IMR-90 (cell line): ENCODE measurements at regions not wholly inside any gene's neighbourhood (a gene's known extent, or its start where the extent isn't known, plus 50 kb on each side); places are given as distances from the start of the nearest gene placed in this dataset.

ENCODE experiments used
- ATAC-seq: fragments of 200-7000 bp; cut with Tn5 transposase; 2 replicates; pipeline ENCODE4 v1.9.1; 2020; ENCODE audit warnings: low read depth, mild to moderate bottlenecking, moderate library complexity
- BruUV-seq: library from RNA; stranded (reverse); fragments of 400-500 nt; replicated peaks from 2 replicates; lab custom pipeline; 2021; lab: Mats Ljungman, UMichigan
- CTCF ChIA-PET: fragments of 300-600 bp; formaldehyde crosslinking; extraction: SDS; loops from one replicate; lab custom pipeline; 2021; ENCODE audit warnings: antibody characterized with exemption; lab: Yijun Ruan, JAX
- POLR2A ChIA-PET: fragments of 300-600 bp; sonication (Branson Sonifier 250); formaldehyde crosslinking; loops from one replicate; lab custom pipeline; 2022; ENCODE audit warnings: antibody characterized with exemption; ENCODE audit not compliant: unreplicated experiment; lab: Charles Lee
- DNase-seq: peaks from one replicate; pipeline ENCODE4 v3.0.0; 2013
- H2AFZ ChIP-seq: replicated peaks from 2 replicates; pipeline ENCODE3; 2013; ENCODE audit warnings: low read length, mild to moderate bottlenecking; ENCODE audit not compliant: poor library complexity
- H2AK5ac ChIP-seq: 2 replicates; pipeline ENCODE4 v1.6.1; 2013; ENCODE audit warnings: low read depth, low read length, inconsistent platforms
- H2AK9ac ChIP-seq: replicated peaks from 2 replicates; pipeline ENCODE3; 2013; ENCODE audit warnings: mild to moderate bottlenecking, low read depth, low read length, moderate library complexity; ENCODE audit not compliant: poor library complexity
- H2BK120ac ChIP-seq: 2 replicates; pipeline ENCODE4 v1.6.1; 2013; ENCODE audit warnings: low read depth, low read length, inconsistent platforms
- H2BK15ac ChIP-seq: 3 replicates; pipeline ENCODE4 v1.6.1; 2013; ENCODE audit warnings: low read depth, low read length, inconsistent platforms
- H2BK20ac ChIP-seq: 2 replicates; pipeline ENCODE4 v1.6.1; 2013; ENCODE audit warnings: low read depth, mild to moderate bottlenecking, inconsistent platforms, low read length, moderate library complexity
- H2BK5ac ChIP-seq: 2 replicates; pipeline ENCODE4 v1.6.1; 2013; ENCODE audit warnings: mild to moderate bottlenecking, low read depth, low read length, inconsistent platforms; ENCODE audit not compliant: poor library complexity, severe bottlenecking
- H3K14ac ChIP-seq: replicated peaks from 2 replicates; pipeline ENCODE4 v1.6.1; 2013; ENCODE audit warnings: low read depth, low read length, inconsistent platforms
- H3K18ac ChIP-seq: 2 replicates; pipeline ENCODE4 v1.6.1; 2013; ENCODE audit warnings: low read depth, low read length, control low read depth
- H3K23ac ChIP-seq: 2 replicates; pipeline ENCODE4 v1.6.1; 2013; ENCODE audit warnings: low read depth, low read length, inconsistent platforms
- H3K27ac ChIP-seq: 2 replicates; pipeline ENCODE4 v1.5.1; 2013; ENCODE audit warnings: mild to moderate bottlenecking, control low read depth, low read length; ENCODE audit not compliant: insufficient read depth
- H3K27me3 ChIP-seq: 2 replicates; pipeline ENCODE4 v1.6.1; 2013; ENCODE audit warnings: low read length; ENCODE audit not compliant: control insufficient read depth, insufficient read depth
- H3K36me3 ChIP-seq: 2 replicates; pipeline ENCODE4 v1.6.1; 2013; ENCODE audit warnings: low read length, mixed read lengths; ENCODE audit not compliant: control insufficient read depth, insufficient read depth
- H3K4ac ChIP-seq: 2 replicates; pipeline ENCODE4 v1.6.1; 2013; ENCODE audit warnings: low read depth, low read length, inconsistent platforms
- H3K4me1 ChIP-seq: 2 replicates; pipeline ENCODE4 v1.6.1; 2013; ENCODE audit warnings: low read length, mixed read lengths; ENCODE audit not compliant: control insufficient read depth, insufficient read depth
- H3K4me2 ChIP-seq: 2 replicates; pipeline ENCODE4 v1.6.1; 2013; ENCODE audit warnings: low read depth, mild to moderate bottlenecking, control low read depth, low read length, moderate library complexity
- H3K4me3 ChIP-seq: 2 replicates; pipeline ENCODE4 v1.5.1; 2013; ENCODE audit warnings: low read depth, mild to moderate bottlenecking, control low read depth, low read length, moderate library complexity; ENCODE audit not compliant: insufficient read depth
- H3K56ac ChIP-seq: 2 replicates; pipeline ENCODE4 v1.6.1; 2013; ENCODE audit warnings: low read length, inconsistent platforms; ENCODE audit not compliant: insufficient read depth; ENCODE audit errors: extremely low read depth
- H3K79me1 ChIP-seq, 2 experiments: 2 replicates each; pipeline ENCODE4 v1.6.1; 2013; ENCODE audit warnings: low read length in 2 of 2, inconsistent platforms in 1 of 2, low read depth in 1 of 2
- H3K9ac ChIP-seq: 2 replicates; pipeline ENCODE4 v1.6.1; 2013; ENCODE audit warnings: low read depth, low read length, control low read depth
- H3K9me1 ChIP-seq: 2 replicates; pipeline ENCODE4 v1.6.1; 2013; ENCODE audit warnings: low read length, inconsistent platforms; ENCODE audit not compliant: insufficient read depth
- H3K9me3 ChIP-seq: 2 replicates; pipeline ENCODE4 v1.6.1; 2013; ENCODE audit warnings: low read length; ENCODE audit not compliant: control insufficient read depth, insufficient read depth
- H4K20me1 ChIP-seq: 2 replicates; pipeline ENCODE4 v1.6.1; 2013; ENCODE audit warnings: low read length, inconsistent platforms; ENCODE audit not compliant: insufficient read depth
- H4K5ac ChIP-seq: 2 replicates; pipeline ENCODE4 v1.6.1; 2013; ENCODE audit warnings: mild to moderate bottlenecking, low read depth, low read length, control low read depth
- H4K8ac ChIP-seq, 2 experiments: 2 replicates each; pipeline ENCODE4 v1.6.1; 2013; ENCODE audit warnings: low read depth in 2 of 2, low read length in 2 of 2, control low read depth in 1 of 2, inconsistent platforms in 1 of 2
- H4K91ac ChIP-seq: 2 replicates; pipeline ENCODE4 v1.6.1; 2013; ENCODE audit warnings: low read depth, low read length, inconsistent platforms; ENCODE audit not compliant: insufficient read depth
- CEBPB ChIP-seq: IDR thresholded peaks from 2 replicates; pipeline ENCODE4 v1.6.1; 2012; ENCODE audit warnings: low read depth, low read length, improper control_type of control experiment
- CHD1 ChIP-seq: IDR thresholded peaks from 2 replicates; pipeline ENCODE4 v1.6.1; 2012; ENCODE audit warnings: low read depth, low read length, improper control_type of control experiment
- MAFK ChIP-seq: IDR thresholded peaks from 2 replicates; pipeline ENCODE4 v1.6.1; 2012; ENCODE audit warnings: low read depth, low read length, improper control_type of control experiment
- MAZ ChIP-seq: IDR thresholded peaks from 2 replicates; pipeline ENCODE4 v1.6.1; 2012; ENCODE audit warnings: low read depth, mild to moderate bottlenecking, low read length, improper control_type of control experiment, moderate library complexity, borderline replicate concordance
- MXI1 ChIP-seq: IDR thresholded peaks from 2 replicates; pipeline ENCODE4 v1.6.1; 2012; ENCODE audit warnings: low read depth, mild to moderate bottlenecking, low read length, moderate library complexity, borderline replicate concordance
- NFE2L2 ChIP-seq: fragments of 150-350 bp; IDR thresholded peaks from 2 replicates; pipeline ENCODE4 v1.6.1; 2016; ENCODE audit warnings: low read depth, mild to moderate bottlenecking, low read length
- POLR2A ChIP-seq: IDR thresholded peaks from 2 replicates; pipeline ENCODE4 v1.6.1; 2012; ENCODE audit warnings: mild to moderate bottlenecking, low read depth, low read length
- RCOR1 ChIP-seq: IDR thresholded peaks from 2 replicates; pipeline ENCODE4 v1.6.1; 2012; ENCODE audit warnings: mild to moderate bottlenecking, low read length, improper control_type of control experiment; ENCODE audit not compliant: insufficient replicate concordance
- RFX5 ChIP-seq: IDR thresholded peaks from 2 replicates; pipeline ENCODE4 v1.8.0; 2012; ENCODE audit warnings: low read depth, mild to moderate bottlenecking, low read length, moderate library complexity
- SMC3 ChIP-seq: fragments of 150-350 bp; IDR thresholded peaks from 2 replicates; pipeline ENCODE4 v1.6.1; 2016; ENCODE audit warnings: low read depth, mild to moderate bottlenecking, antibody characterized with exemption, low read length, moderate library complexity
- WGBS, 2 experiments: methylation state at CpG; one replicate each; pipeline versions ENCODE4 v1.1.5 to v1.1.7; 2013; ENCODE audit warnings: missing lambda C conversion rate in 2 of 2; ENCODE audit not compliant: insufficient read length in 1 of 2; ENCODE audit errors: extremely low coverage in 2 of 2; 5-methylcytosine and 5-hydroxymethylcytosine counted together
- dilution Hi-C: fragments of 300-500 bp; cut with HindIII; formaldehyde crosslinking; loops from one replicate; pipeline ENCODE4 v1.14.3; 2018; ENCODE audit warnings: low sequenced_read_pairs; ENCODE audit not compliant: unreplicated experiment
- in situ Hi-C: fragments of 300-500 bp; cut with MboI; formaldehyde crosslinking; loops from 3 replicates; pipeline ENCODE4 v1.14.3; 2019; ENCODE audit warnings: low sequenced_read_pairs, inconsistent platforms, mixed read lengths
- intact Hi-C: fragments of 100-400 bp; cut with micrococcal nuclease; formaldehyde crosslinking; loops from 2 replicates; pipeline ENCODE4 v1.10.0; 2022
- TF ChIP-seq, protein P1 (sequence below): fragments of 150-350 bp; IDR thresholded peaks from 2 replicates; pipeline ENCODE4 v1.6.1; 2016; ENCODE audit warnings: low read depth, mild to moderate bottlenecking, low read length, moderate library complexity, borderline replicate concordance

DNA sequence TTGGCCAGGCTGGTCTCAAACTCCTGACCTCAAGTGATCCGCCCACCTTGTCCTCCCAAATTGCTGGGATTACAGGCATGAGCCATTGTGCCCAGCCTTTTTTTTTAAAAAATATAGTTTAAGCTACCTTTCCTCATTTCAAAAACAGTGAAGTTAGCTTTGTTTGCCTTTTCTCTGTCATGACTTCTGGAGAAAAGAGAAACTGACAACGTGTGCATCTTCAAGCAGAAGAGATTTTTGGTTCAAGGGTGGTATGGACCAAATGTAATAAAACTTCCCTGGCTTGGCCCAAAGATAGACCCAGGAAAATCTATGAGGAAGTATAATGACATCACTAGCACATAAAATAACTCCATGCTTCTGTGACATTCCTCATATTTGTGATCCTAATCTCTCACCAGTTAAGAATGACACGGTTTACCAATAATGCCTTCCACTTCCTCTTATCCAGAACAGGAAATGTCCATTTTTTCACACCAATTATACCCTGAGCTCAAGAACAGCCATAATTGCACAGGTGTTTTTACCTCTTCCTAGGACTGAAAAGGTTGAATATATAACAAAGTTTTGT lies 781.2 kb upstream of the NR2F2 start:
- Histone ChIP-seq H3K4me3 (no peak overlapping the region), H3K4me1 (no peaks in the 10 kb centered on the region), H3K56ac (no peak overlapping the region), H2BK5ac (no peak overlapping the region), H3K9ac (no peak overlapping the region), H2AK9ac (no peak overlapping the region), H4K8ac (no peak overlapping the region), H3K23ac (no peak overlapping the region), H3K9me1 (no peaks in the 10 kb centered on the region), H3K18ac (no peak overlapping the region), H3K4ac (no peak overlapping the region), H3K4me2 (no peak overlapping the region), H3K27me3 (no peaks in the 10 kb centered on the region), H2BK20ac (no peak overlapping the region), H2BK15ac (no peak overlapping the region), H3K27ac (no peak overlapping the region), H3K9me3 (no peaks in the 10 kb centered on the region), H3K14ac (no peak overlapping the region), H4K20me1 (no peaks in the 10 kb centered on the region), H3K79me1 (no peaks in the 10 kb centered on the region), H4K5ac (no peak overlapping the region), H4K91ac (no peak overlapping the region), H3K36me3 (no peaks in the 10 kb centered on the region), H2AK5ac (no peak overlapping the region), H2BK120ac (no peak overlapping the region), H2AFZ (no peak overlapping the region)
- ATAC-seq: no peak
- no peak for DNase-seq
- dilution Hi-C loops (no loop called here), in situ Hi-C loops (no loop called here), intact Hi-C loops (no loop called here)
- ChIA-PET CTCF (no interaction called here), POLR2A (interaction anchor here (0.6 kb wide), 1 partner anchor 73 kb away, joined by 3 read pairs; no protein-coding TSS in a partner anchor)
- WGBS, 2 experiments: 100% methylated on average over 1 of the region's 3 CpGs; no CpG with 5 or more reads in 1 of the 2 experiments
- BruUV-seq: no TSS peak
- no peak for TF ChIP-seq CEBPB
- no peak for TF ChIP-seq MAFK
- no peak for TF ChIP-seq RCOR1
- TF ChIP-seq, protein P1, sequence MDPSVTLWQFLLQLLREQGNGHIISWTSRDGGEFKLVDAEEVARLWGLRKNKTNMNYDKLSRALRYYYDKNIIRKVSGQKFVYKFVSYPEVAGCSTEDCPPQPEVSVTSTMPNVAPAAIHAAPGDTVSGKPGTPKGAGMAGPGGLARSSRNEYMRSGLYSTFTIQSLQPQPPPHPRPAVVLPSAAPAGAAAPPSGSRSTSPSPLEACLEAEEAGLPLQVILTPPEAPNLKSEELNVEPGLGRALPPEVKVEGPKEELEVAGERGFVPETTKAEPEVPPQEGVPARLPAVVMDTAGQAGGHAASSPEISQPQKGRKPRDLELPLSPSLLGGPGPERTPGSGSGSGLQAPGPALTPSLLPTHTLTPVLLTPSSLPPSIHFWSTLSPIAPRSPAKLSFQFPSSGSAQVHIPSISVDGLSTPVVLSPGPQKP: no peak
- TF ChIP-seq RFX5: no peak
- TF ChIP-seq SMC3: no peak
- TF ChIP-seq MAZ: no peak
- no peak for TF ChIP-seq NFE2L2
- TF ChIP-seq POLR2A: no peak
- TF ChIP-seq MXI1: no peak
- no peak for TF ChIP-seq CHD1
